Tibial nerve (tissue), 4 donors: ENCODE measurements at regions not wholly inside any gene's neighbourhood (a gene's known extent, or its start where the extent isn't known, plus 50 kb on each side); places are given as distances from the start of the nearest gene placed in this dataset.

ENCODE experiments used
- CTCF ChIP-seq, 5 experiments: fragments of 200-600 bp in 3 of 5; fragments of 450-650 bp in 2 of 5; sonication (generic) in 3 of 5; IDR thresholded peaks; one replicate each; pipeline ENCODE4 v1.5.1; 2016 to 2019; ENCODE audit warnings: antibody characterized with exemption in 5 of 5, mild to moderate bottlenecking in 3 of 5, moderate library complexity in 2 of 5
- EP300 ChIP-seq, 2 donors: sonication (generic); formaldehyde crosslinking; IDR thresholded peaks; one replicate each; pipeline ENCODE4 v1.6.1; 2017; ENCODE audit warnings: antibody characterized with exemption in 2 of 2, mild to moderate bottlenecking in 1 of 2
- POLR2A ChIP-seq, 2 donors: fragments of 450-650 bp; IDR thresholded peaks; one replicate each; pipeline ENCODE4 v1.6.1; 2017; ENCODE audit warnings: antibody characterized with exemption in 2 of 2, mild to moderate bottlenecking in 2 of 2, moderate library complexity in 2 of 2

GRCh38 chr5:158099571-158100105 is 240.7 kb upstream of the CLINT1 start:
- TF ChIP-seq CTCF (IDR thresholded peaks at IDR 0.05) (no peak), POLR2A (IDR thresholded peaks at IDR 0.05) (no peak), EP300 (IDR thresholded peaks at IDR 0.05) (no peak)
